ENCODE measurements at regions not wholly inside any gene's neighbourhood (a gene's known extent, or its start where the extent isn't known, plus 50 kb on each side); places are given as distances from the start of the nearest gene placed in this dataset.

GRCh38 chr12:115335594-115335993, 651.6 kb upstream of the TBX3 start:
- TF ChIP-seq CTCF (IDR thresholded peaks at IDR 0.05), result no peak
- Histone ChIP-seq H3K27ac (no peak overlapping the region), H3K4me3 (no peak overlapping the region)
- DNase-seq (ENCODE audit: low spot score), result no peak

- Histone ChIP-seq H3K4me3 (no peak overlapping the region), H3K27ac (peak overlapping the region in 1 of 2 donors; percentile 33)
- no peak for TF ChIP-seq CTCF (IDR thresholded peaks at IDR 0.05)
- no peak for DNase-seq (ENCODE audit: low spot score)
Measured at GRCh38 chr12:115335048-115335447, 651.1 kb upstream of the TBX3 start.

- no peak for DNase-seq (ENCODE audit: low spot score)
- no peak overlapping the region for H3K27ac ChIP-seq
- TF ChIP-seq CTCF (IDR thresholded peaks at IDR 0.05), result no peak
- H3K4me3 ChIP-seq, result no peak overlapping the region
Measured at GRCh38 chr12:115332945-115333344, 649.0 kb upstream of the TBX3 start.

GRCh38 chr12:115325858-115326257, 641.9 kb upstream of the TBX3 start:
- H3K27ac ChIP-seq, result no peak overlapping the region
- DNase-seq (ENCODE audit: low spot score), result no peak
- TF ChIP-seq CTCF (IDR thresholded peaks at IDR 0.05), result no peak
- H3K4me3 ChIP-seq, result no peak overlapping the region

- Histone ChIP-seq H3K4me3 (no peak overlapping the region), H3K27ac (no peak overlapping the region)
- no peak for TF ChIP-seq CTCF (IDR thresholded peaks at IDR 0.05)
- DNase-seq (ENCODE audit: low spot score), result no peak
Measured at GRCh38 chr12:115324949-115325593, 641.1 kb upstream of the TBX3 start.

- DNase-seq (ENCODE audit: low spot score), result no peak
- Histone ChIP-seq H3K4me3 (no peak overlapping the region), H3K27ac (no peak overlapping the region)
- TF ChIP-seq CTCF (IDR thresholded peaks at IDR 0.05), result no peak
Measured at GRCh38 chr12:115323223-115323905, 639.4 kb upstream of the TBX3 start.

- Histone ChIP-seq H3K4me3 (no peak overlapping the region), H3K27ac (no peak overlapping the region)
- no peak for DNase-seq (ENCODE audit: low spot score)
- TF ChIP-seq CTCF (IDR thresholded peaks at IDR 0.05), result no peak
Measured at GRCh38 chr12:115322275-115322674, 638.3 kb upstream of the TBX3 start.

Measured in coronary artery (tissue), 2 donors.